HG03066 (cell line): ENCODE measurements at regions not wholly inside any gene's neighbourhood (a gene's known extent, or its start where the extent isn't known, plus 50 kb on each side); places are given as distances from the start of the nearest gene placed in this dataset.
"Not testable (repeated sequence)": the region's sequence is repeated elsewhere in the genome, so short reads cannot be mapped to it uniquely, and the experiment has no call there.

ENCODE experiments used
- ATAC-seq: cut with Tn5 transposase; IDR thresholded peaks from one replicate; pipeline ENCODE4 v1.9.1; 2021; ENCODE audit warnings: low read depth; ENCODE audit not compliant: unreplicated experiment

GRCh38 chr10:28985137-28985885 lies 303.6 kb upstream of the LYZL1 start:
- ATAC-seq, result no peak

GRCh38 chr10:28986117-28986792 lies 302.6 kb upstream of the LYZL1 start:
- ATAC-seq, result no peak

GRCh38 chr10:28986856-28987255 lies 302.0 kb upstream of the LYZL1 start:
- ATAC-seq, result no peak

GRCh38 chr10:28987555-28988320 lies 301.1 kb upstream of the LYZL1 start:
- ATAC-seq, result no peak

GRCh38 chr10:28988980-28989379 lies 299.9 kb upstream of the LYZL1 start:
- no peak for ATAC-seq

GRCh38 chr10:28991333-28992270 lies 297.3 kb upstream of the LYZL1 start:
- no peak for ATAC-seq

GRCh38 chr10:28993056-28993455 lies 295.8 kb upstream of the LYZL1 start:
- ATAC-seq, result no peak

GRCh38 chr10:28993861-28994260 lies 295.0 kb upstream of the LYZL1 start:
- ATAC-seq, result no peak

GRCh38 chr10:28994802-28995201 lies 294.1 kb upstream of the LYZL1 start:
- not testable (repeated sequence) for ATAC-seq

GRCh38 chr10:28995497-28995896 lies 293.4 kb upstream of the LYZL1 start:
- ATAC-seq, result no peak

- ATAC-seq, result no peak
These were observed 292.5 kb upstream of the LYZL1 start for GRCh38 chr10:28996345-28996744.

- ATAC-seq, result no peak
These were observed 291.8 kb upstream of the LYZL1 start for GRCh38 chr10:28996947-28997551.

- no peak for ATAC-seq
These were observed 291.1 kb upstream of the LYZL1 start for GRCh38 chr10:28997734-28998133.

- ATAC-seq, result no peak
These were observed 287.1 kb upstream of the LYZL1 start for GRCh38 chr10:29001801-29002200.

- not testable (repeated sequence) for ATAC-seq
These were observed 285.9 kb upstream of the LYZL1 start for GRCh38 chr10:29003014-29003413.

GRCh38 chr10:29005988-29006387 lies 282.9 kb upstream of the LYZL1 start:
- ATAC-seq, result no peak

GRCh38 chr10:29007370-29007747 lies 281.5 kb upstream of the LYZL1 start:
- no peak for ATAC-seq

GRCh38 chr10:29007748-29008610 lies 280.9 kb upstream of the LYZL1 start:
- ATAC-seq, result no peak

GRCh38 chr10:29009464-29009863 lies 279.4 kb upstream of the LYZL1 start:
- no peak for ATAC-seq
